Umbilical cord (tissue), 1 donor: ENCODE measurements at regions not wholly inside any gene's neighbourhood (a gene's known extent, or its start where the extent isn't known, plus 50 kb on each side); places are given as distances from the start of the nearest gene placed in this dataset.

ENCODE experiments used
- DNase-seq: peaks from one replicate; pipeline ENCODE4 v3.0.0-alpha.2; 2015; ENCODE audit warnings: low spot score

DNA sequence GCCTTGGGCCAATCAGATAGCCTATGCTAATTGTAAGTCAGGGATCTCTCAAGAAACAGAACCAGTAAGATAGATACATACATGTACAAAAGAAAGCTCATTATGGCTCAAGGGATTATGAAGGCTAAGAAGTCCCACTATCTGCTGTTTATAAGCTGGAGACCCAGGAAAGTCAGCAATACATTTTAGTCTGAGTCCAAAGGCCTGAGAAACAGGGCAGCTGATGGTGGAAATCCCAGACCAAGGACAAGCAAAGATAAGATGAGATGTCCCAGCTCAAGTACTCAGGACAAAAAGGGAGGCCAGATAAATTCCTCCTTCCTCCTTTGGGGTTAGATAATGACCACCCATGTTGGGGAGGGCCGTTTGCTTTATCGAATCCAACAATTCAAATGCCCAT lies 269.9 kb downstream of the AJAP1 start:
- DNase-seq = no peak

DNA sequence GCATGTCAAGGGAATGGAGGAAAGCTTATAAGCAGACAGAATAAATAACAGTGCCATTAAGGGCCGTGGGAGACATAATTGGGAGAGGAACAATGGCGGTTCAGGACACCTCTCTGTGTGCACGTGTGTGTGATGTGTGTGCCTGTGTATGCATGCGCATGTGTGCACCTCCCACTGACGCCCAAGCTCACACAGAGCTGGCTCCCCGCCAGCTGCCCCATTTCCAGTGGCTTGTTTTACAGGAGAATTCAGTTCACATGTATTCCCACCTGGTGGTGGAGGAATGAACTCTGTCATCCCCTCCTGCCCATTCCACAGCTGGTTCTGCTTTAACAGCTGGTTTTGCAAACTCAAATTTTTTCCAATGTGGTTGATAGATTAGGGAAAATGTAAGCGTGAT lies 262.2 kb downstream of the AJAP1 start:
- DNase-seq = no peak

DNA sequence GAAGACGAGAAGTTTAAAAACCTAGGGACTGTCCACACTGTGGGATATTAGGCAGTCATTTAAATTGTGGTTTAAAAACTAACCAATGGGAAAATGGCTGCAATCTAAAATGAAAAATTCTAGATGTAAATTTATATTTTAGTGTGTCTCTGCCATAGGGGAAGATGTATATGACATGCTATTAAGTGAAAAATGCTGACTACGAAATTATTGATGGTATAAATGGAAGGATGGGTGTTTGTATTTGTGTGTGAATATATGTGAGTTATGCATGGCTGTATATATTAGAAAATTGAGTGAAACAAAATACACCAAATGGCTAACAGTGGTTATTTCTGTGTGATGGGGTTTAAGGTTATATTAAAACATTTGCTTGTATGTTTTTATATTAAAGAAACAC lies 260.7 kb downstream of the AJAP1 start:
- no peak for DNase-seq

DNA sequence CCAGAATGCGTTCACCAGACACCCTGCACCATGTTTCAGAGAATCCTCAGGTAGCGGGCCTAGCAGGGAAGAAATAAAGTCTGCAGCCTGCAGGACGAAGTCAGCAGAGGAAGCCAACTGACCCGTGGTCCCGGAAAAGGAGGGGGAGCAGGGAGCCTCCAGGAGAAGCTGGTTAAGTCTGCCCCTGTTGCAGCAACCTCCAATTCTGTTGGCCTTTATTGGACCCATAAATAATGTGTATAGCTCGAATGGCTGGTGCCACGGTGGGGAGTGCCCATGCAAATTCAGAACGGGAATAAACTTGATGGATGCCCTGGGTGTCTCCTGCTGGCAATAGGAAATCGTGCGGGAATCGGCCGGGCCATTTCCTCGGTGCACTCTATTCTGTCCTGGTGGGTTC lies 254.1 kb downstream of the AJAP1 start:
- no peak for DNase-seq

DNA sequence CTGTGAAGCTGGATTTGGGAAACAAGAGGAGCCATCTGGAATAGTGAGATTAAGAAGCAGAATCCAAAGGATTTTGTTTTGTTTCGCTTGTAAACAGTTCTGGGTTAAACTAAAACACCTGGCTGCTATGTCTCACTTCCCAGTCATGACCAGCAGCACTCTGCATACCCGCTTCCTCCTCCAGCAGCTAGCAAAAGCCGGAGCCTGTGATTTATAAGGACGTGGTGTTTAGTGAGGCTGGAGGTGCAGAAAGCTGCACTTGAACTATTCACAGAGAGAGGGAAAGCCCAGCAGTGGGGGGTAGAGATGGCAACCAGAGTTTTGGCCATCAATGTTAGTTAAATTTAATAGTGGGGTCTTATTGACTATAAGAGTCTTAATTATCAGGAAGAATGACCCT lies 240.2 kb downstream of the AJAP1 start:
- no peak for DNase-seq

DNA sequence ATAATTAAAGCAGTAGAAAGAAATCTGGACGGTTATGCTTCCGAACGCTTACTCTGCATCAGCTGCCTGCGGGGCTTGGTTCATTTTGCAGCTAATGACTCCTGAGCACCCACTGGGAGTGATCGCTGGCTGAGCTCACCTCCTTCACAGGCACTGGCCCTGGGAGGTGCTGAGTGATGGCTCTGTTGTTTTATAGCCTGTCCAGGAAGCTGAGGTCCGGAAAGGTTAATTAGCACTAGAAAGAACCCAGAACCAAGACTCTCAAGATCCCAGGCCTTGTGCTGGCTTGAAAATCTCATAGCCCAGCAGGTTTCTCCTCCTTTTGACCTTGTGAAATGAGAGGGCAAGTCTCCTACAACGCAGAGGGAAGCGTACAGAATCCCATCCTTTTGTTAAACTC lies 226.2 kb downstream of the AJAP1 start:
- DNase-seq = no peak

DNA sequence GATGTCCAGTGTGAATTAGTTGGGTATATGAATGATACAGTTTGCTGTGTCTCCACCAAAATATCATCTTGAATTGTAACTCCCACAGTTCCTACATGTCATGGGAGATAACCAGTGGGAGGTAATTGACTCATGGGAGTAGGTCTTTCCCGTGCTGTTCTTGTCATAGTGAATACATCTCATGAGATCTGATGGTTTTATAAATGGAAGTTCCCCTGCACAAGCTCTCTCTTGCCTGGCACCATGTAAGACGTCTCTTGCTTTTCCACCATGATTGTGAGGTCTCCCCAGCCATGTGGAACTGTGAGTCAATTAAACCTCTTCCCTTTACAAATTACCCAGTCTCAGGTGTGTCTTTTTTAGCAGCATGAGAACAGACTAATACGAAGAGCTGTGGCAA lies 223.0 kb downstream of the AJAP1 start:
- no peak for DNase-seq

DNA sequence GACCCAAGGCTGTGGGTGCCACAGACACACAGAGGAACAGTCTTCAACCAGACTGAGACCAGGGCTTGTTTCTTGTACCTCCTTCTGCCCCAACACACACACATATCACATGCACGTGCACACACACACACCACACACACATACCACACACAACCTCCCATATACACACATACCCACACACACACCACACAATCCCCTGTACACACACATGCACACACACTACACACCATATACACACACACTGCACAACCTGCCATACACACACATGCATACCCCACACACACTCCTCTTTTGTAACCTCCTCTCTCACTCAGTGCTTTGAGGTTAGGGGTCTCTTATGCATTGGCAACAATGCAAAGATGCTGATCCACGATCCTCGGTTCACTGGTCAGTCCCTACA lies 217.0 kb downstream of the AJAP1 start:
- DNase-seq = no peak

DNA sequence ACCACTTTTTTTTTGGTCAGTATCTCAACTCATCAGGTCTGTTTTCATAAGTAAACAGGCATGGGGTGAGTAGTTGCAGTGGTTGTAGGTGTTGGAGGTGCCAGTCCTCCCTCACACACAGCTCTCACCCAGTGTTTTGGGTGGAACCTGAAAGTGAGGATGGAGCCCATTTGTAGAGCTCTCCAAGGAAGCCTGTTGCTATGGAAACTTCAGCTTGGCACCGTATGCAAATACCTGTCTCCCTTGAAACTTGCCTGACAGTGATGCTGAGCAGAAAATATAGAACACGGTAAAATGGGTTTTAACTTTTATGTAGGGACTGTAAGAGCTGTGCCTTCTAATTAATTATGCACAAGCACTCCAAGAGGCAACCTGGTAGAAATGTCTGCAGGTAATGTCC lies 214.1 kb downstream of the AJAP1 start:
- no peak for DNase-seq

DNA sequence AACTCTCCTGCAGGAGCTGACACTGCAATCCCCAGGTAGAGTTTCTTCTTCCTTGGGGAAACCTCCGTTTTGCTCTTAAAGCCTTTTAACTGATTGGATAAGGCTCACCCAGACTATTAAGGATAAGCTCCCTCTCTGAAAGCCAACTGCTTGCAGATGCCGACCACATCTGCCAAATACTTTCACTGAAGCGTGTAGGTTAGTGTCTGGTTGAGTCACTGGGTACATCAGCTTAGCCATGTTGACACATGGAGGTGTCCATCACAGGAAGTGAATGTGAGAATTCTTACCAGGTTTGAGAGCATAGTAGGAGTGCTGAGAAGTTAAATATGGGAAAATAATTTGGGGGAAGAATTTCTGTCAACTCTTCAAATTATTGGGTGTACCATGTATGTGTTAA lies 202.0 kb downstream of the AJAP1 start:
- no peak for DNase-seq

DNA sequence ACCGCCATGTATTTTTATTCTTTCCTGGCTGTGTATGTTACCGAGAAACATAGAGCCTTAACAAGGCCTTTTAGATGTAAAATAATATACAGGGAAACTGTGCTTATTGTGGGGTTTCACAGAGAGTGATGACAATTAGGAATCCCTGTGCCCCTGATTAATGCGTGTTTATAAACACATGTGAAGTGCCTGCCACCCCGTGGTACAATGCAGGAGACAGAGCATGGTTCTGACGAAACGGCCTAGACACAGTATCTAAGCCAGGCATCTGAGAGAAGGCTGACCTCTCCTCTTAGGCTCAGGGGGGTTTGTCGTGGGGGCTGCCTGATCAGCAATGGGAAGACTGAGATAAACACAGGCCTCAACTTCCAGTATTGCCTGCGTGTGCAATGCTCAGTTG lies 200.0 kb downstream of the AJAP1 start:
- DNase-seq = no peak

DNA sequence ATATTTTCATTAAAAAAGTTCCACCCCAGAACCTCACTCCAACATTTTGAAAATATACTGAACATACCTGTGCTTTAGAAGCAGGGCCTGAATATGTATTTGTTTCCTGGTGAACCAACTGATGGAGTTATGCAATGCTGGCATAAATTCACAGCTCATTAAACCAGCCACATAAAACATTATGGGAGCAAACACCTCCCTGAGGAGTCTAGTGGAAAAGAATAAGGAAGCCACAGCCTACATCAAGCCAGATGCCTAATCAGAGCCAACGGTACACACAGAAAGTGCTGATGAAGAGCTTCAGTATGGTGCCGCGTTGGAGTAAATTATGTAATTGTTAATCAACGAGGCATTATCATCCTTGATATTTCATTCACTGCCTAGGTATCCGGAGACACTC lies 199.5 kb downstream of the AJAP1 start:
- DNase-seq = no peak

DNA sequence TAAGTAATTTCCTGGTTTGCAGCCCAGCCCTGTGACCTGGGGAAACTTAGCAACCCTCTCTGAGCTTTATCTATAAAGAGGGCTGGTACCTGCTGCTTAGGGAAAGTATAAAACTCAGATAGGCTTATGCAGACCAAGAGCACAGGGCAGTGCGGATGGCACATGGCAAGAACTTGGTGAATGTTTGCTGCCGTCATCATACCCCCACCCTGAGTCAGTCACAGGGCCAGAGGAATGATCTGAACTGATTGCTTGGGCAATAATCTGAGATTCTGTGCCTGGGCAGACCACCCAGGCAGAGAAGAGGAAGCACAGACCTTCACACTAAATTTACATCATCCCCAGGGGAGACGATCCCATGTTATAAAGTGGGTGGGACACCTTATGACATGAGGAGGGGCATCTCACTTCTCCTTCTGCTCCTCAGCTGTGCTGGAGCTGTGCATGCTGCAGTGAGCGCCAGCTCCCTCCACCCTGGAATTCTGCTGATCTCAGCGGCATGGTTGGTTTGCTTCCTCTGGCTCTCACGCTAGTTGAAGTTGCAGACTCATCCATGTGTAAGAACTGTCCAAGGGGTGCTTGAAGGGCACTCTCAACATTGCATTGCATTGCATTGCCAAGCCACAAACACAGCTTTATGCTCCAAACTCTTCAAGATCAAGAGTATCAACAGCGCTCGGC lies 197.1 kb downstream of the AJAP1 start:
- DNase-seq = no peak

DNA sequence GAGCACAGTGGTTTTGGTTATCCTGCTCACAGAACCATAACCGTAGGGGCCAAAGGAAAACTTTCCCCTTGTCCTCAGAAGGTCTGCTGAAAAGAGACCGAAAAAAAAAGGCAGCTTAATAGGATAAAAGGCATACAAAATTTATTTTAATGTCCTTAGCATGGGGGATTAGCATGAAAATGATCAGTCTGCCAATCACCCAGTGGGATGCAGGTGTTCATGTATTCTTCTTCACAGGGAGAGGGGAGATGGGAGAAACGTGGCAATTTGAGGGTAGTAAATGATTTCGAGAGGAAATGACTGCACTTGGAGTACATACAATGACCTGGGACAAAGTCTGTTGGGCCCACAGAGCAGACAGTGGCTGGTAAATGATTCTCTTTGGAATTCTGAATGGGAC lies 194.0 kb downstream of the AJAP1 start:
- DNase-seq = no peak

DNA sequence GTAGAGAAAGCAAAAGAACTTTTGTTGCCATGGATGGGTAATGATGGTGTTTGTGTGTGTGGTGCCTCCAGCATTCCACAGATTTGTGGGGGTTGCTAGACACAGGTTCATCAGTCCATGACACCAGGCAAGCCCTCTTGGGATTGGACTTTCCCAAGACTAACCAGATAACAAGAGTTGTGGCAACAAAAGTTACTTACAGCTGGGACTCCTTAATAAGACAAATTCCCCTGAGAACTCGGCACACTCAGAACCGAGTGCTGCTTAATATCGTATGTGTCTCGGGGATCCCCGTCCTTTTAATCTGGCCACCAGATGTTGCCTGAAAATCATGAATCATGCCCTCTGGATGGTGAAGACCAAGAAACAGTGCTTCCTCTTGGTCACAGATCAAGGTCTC lies 193.3 kb downstream of the AJAP1 start:
- no peak for DNase-seq
